NCI-H1048 (cell line): ENCODE measurements at regions not wholly inside any gene's neighbourhood (a gene's known extent, or its start where the extent isn't known, plus 50 kb on each side); places are given as distances from the start of the nearest gene placed in this dataset.

Source experiments
- DNase-seq: peaks from one replicate; lab custom pipeline; 2025; lab: John Stamatoyannopoulos, UW

- no peak for DNase-seq
Measured at GRCh38 chr3:117892431-117892841, 1142.2 kb downstream of the IGSF11 start.

GRCh38 chr3:117893001-117893400, 1141.6 kb downstream of the IGSF11 start:
- DNase-seq: no peak

GRCh38 chr3:117893638-117894037, 1141.0 kb downstream of the IGSF11 start:
- DNase-seq: no peak

DNA sequence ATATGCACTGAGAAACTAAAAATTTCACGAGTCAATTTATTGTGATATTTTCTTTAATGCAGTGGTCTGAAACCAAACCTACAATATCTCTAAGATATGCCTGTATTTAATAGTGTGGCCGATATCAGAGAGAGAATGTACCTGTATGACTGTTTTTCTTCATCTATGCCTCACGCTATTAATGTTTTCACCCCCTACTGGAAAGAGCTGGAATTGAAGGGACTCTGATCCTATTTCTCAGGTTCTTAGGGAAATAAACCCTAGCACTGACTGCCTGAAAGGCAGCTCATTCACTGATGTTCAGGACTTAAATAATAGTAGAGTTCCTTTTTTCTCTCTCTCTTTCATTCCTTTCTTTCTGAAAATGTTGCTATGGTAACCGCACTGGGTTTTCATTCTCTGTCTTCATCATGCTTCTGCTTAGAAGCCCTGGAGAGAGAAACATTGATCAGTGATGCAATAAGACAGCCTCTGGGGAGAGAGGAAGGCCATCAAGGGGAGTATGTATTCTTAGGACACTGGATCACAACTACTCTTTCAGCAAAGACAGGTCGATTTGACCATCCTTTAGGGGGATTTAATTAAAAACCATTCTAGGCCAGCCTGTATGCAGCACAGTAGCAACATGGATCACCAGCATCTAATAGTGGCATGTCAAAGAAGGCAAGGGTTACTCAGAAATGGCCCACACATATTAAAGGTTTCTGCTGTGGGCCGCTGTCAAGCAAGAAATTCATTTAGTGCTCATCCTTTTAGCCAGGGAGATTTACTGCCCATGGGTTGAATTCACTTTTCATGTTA, 1135.7 kb downstream of the IGSF11 start:
- no peak for DNase-seq

- DNase-seq: no peak
Measured at GRCh38 chr3:117903226-117903625, 1131.4 kb downstream of the IGSF11 start.

- no peak for DNase-seq
Measured at GRCh38 chr3:117910820-117911521, 1123.7 kb downstream of the IGSF11 start.

DNA sequence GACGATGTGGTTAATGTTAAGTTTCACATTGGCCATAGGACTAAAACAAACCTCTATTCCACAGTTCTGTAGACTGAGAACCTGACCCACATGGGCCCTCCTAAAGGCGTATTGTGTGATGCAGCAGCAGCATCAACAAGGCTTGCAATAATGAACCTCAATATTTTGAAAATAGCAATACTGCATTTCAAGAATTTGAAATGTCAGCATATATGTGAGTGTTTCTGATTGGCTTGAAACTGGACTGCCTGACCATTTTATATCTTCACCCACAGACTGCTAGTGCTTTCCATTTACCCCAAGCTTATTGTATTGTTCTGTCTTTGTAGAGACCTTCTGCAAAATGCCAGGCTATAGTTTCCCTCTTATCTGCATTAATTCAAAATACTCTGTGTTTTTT, 1122.3 kb downstream of the IGSF11 start:
- no peak for DNase-seq

GRCh38 chr3:117914540-117915100, 1120.0 kb downstream of the IGSF11 start:
- no peak for DNase-seq

- no peak for DNase-seq
Measured at GRCh38 chr3:117916839-117917238, 1117.8 kb downstream of the IGSF11 start.

- no peak for DNase-seq
Measured at GRCh38 chr3:117919621-117920020, 1115.0 kb downstream of the IGSF11 start.

DNA sequence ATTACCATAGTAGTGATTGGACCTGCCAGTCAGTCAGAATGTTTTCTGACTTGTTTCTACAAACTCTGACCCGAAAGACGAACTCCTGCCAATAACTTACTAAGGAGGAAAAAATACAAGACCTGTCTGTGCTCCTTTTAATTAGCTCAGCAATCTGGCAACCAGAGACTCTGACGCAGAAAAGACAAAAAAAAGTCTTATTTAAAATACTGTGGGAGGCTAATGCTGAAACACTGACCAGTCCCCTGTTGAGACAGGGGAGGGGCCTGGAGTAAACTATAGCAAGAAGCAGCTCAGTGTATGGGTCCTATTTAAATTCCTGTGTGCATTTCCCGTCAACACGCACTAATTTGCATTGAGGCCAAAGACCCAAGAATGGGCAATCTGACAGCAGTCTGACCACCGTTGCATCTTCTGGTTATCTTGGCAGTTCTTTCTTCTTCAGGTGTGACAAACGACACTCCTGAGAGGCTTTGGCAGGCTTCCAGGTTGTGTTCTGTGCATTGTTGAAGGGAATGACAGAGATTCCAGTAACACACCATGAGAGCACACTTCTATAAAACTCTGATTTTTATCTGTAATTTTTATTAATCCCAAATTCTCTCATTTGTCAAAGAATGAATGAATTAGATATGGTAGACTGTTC, 1114.3 kb downstream of the IGSF11 start:
- no peak for DNase-seq

DNA sequence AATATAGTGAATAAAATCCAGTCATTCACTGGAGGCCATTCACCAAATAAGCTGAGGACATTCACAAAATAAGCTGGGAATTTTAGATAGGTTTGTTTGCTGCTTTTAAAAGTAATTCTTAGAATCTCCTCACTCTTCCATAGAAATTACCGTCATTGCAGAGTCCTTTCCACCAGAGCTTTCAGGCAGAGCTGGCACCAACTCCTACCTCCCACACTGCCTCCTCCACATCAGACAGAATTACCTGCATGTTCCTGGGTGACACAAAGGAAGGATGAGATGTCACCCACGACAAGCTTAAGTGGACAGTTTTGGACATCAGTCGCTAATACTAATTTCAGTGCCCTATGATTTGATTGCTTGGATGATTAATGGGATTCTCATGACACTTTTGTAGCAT, 1113.2 kb downstream of the IGSF11 start:
- no peak for DNase-seq

- no peak for DNase-seq
Measured at GRCh38 chr3:117922039-117922438, 1112.6 kb downstream of the IGSF11 start.

GRCh38 chr3:117926819-117927218, 1107.8 kb downstream of the IGSF11 start:
- no peak for DNase-seq

GRCh38 chr3:117927825-117928224, 1106.8 kb downstream of the IGSF11 start:
- no peak for DNase-seq

- DNase-seq: no peak
Measured at GRCh38 chr3:117928836-117929235, 1105.8 kb downstream of the IGSF11 start.

- DNase-seq: no peak
Measured at GRCh38 chr3:117932441-117932840, 1102.2 kb downstream of the IGSF11 start.

- no peak for DNase-seq
Measured at GRCh38 chr3:117936159-117936558, 1098.5 kb downstream of the IGSF11 start.

DNA sequence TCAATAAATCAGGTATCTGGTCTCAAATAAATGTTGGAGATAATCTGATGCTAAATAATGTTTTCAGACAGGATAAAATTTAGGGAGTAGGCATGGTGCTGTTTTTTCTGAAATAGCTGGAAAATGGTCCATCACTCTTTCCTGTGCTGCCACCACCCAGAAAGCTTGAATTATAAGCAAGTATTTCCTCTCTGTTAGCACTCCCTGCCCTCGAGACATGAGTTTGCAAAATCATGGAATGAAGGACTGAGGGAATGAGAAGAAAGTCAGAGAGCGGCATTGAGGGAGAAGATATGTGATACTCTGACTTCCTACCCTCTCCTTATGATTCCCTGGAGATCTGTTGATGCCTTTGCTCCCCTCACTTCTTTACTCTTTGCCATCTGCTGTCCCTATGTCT, 1095.7 kb downstream of the IGSF11 start:
- no peak for DNase-seq

DNA sequence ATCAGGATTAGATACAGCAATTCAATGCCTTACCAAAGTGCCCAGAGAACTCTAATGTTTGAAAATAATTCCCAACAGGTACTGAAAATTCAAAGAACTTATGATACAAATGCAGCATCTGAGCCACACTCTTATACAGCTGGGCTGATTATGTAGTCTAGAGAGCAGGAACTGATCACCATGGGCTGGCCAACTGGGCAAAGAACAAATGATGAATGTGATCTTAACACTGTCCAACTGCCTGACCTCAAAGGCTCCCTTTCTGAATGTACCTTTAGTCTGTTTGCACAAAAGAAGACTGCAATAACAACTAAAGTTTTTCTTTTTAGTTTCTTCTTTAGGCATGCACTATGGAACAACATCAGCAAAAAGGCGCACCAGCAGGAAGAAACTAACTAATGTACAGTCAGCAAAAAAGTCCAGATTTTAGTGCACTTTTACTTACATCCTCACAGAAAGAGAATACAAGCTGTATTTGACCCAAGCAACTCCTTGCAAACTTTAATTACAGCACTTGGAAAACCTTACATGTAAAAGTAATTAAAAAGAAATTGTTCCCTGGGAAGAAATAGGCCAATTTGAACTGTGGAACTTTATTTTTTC, 1095.1 kb downstream of the IGSF11 start:
- no peak for DNase-seq

GRCh38 chr3:117941015-117941414, 1093.6 kb downstream of the IGSF11 start:
- no peak for DNase-seq

DNA sequence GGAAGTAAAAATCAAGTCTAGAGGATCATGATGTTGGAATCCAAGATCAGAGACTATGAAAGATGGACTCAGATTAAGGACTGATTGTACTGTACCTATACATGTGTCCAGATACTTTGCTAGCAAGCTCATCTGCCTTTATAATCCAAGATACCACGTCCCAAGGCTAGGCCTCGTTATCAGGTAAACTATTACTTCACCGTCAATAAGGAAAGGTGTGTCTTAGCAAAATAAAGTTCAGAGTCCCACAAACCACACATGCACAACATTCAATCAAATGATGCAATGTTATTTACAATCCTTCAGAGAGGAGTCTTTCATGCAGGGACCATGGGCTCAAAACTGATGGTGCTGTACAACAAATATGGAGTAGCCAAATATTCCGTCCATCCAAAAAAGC, 1092.9 kb downstream of the IGSF11 start:
- DNase-seq: no peak
